ENCODE measurements at regions not wholly inside any gene's neighbourhood (a gene's known extent, or its start where the extent isn't known, plus 50 kb on each side); places are given as distances from the start of the nearest gene placed in this dataset.
"Not testable (repeated sequence)": the region's sequence is repeated elsewhere in the genome, so short reads cannot be mapped to it uniquely, and the experiment has no call there.

- Histone ChIP-seq H3K9ac (ENCODE audit: low read length) (no peak overlapping the region), H4K8ac (ENCODE audit: low read length) (no peak overlapping the region), H3K9me3 (ENCODE audit: control insufficient read depth, low read length) (no peaks in the 10 kb centered on the region), H3K79me1 (replicated peaks; ENCODE audit: low read length, poor library complexity, severe bottlenecking) (no peaks in the 10 kb centered on the region), H2AFZ (ENCODE audit: low read depth, low read length) (no peak overlapping the region), H3K4me1 (ENCODE audit: control insufficient read depth, insufficient read depth, low read depth, low read length) (no peaks in the 10 kb centered on the region), H3K23ac (ENCODE audit: low read length in 2 of 2) (no peak overlapping the region), H3K4ac (ENCODE audit: low read depth in 1 of 2, low read length in 2 of 2) (no peak overlapping the region), H2BK120ac (ENCODE audit: low read depth, low read length) (no peak overlapping the region), H4K91ac (ENCODE audit: low read length) (no peak overlapping the region), H2BK12ac (ENCODE audit: low read length in 2 of 2) (no peak overlapping the region), H2BK5ac (ENCODE audit: low read depth, low read length, poor library complexity, severe bottlenecking) (no peak overlapping the region), H3K4me3 (ENCODE audit: insufficient read depth in 1 of 2, low read depth in 1 of 2, low read length in 2 of 2) (no peak overlapping the region), H3K27ac (ENCODE audit: low read length, poor library complexity, severe bottlenecking) (no peak overlapping the region), H3K27me3 (ENCODE audit: control insufficient read depth in 1 of 2, insufficient read depth in 1 of 2, low read length in 2 of 2) (no peaks in the 10 kb centered on the region), H3K18ac (ENCODE audit: low read depth in 1 of 2, low read length in 2 of 2) (no peak overlapping the region), H3K4me2 (ENCODE audit: low read length, poor library complexity, severe bottlenecking) (no peak overlapping the region), H3K36me3 (ENCODE audit: control insufficient read depth in 1 of 2, insufficient read depth in 2 of 2, low read depth in 1 of 2, low read length in 2 of 2) (no peaks in the 10 kb centered on the region), H2AK5ac (ENCODE audit: low read length, severe bottlenecking) (no peak overlapping the region), H3K14ac (ENCODE audit: low read length in 2 of 2) (no peak overlapping the region), H2BK15ac (ENCODE audit: low read depth, poor library complexity, severe bottlenecking) (no peak overlapping the region)
- WGBS = 80% methylated on average over 2 of the region's 2 CpGs
- DNase-seq = no peak
Measured at GRCh38 chr7:93025389-93025788, 92.4 kb downstream of the SAMD9 start.

- not testable (repeated sequence) for H2BK12ac ChIP-seq (ENCODE audit: low read length in 2 of 2); H3K4me2 ChIP-seq (ENCODE audit: low read length, poor library complexity, severe bottlenecking); H3K4me1 ChIP-seq (ENCODE audit: control insufficient read depth, insufficient read depth, low read depth, low read length); H3K18ac ChIP-seq (ENCODE audit: low read depth in 1 of 2, low read length in 2 of 2); H2BK15ac ChIP-seq (ENCODE audit: low read depth, poor library complexity, severe bottlenecking); H4K8ac ChIP-seq (ENCODE audit: low read length); H3K36me3 ChIP-seq (ENCODE audit: control insufficient read depth in 1 of 2, insufficient read depth in 2 of 2, low read depth in 1 of 2, low read length in 2 of 2); H3K27ac ChIP-seq (ENCODE audit: low read length, poor library complexity, severe bottlenecking); H3K79me1 ChIP-seq (replicated peaks; ENCODE audit: low read length, poor library complexity, severe bottlenecking); H3K4ac ChIP-seq (ENCODE audit: low read depth in 1 of 2, low read length in 2 of 2); H2BK120ac ChIP-seq (ENCODE audit: low read depth, low read length); H2BK5ac ChIP-seq (ENCODE audit: low read depth, low read length, poor library complexity, severe bottlenecking); H3K27me3 ChIP-seq (ENCODE audit: control insufficient read depth in 1 of 2, insufficient read depth in 1 of 2, low read length in 2 of 2); H3K9ac ChIP-seq (ENCODE audit: low read length); H3K4me3 ChIP-seq (ENCODE audit: insufficient read depth in 1 of 2, low read depth in 1 of 2, low read length in 2 of 2); H3K23ac ChIP-seq (ENCODE audit: low read length in 2 of 2); H2AFZ ChIP-seq (ENCODE audit: low read depth, low read length); H4K91ac ChIP-seq (ENCODE audit: low read length); H3K9me3 ChIP-seq (ENCODE audit: control insufficient read depth, low read length); H2AK5ac ChIP-seq (ENCODE audit: low read length, severe bottlenecking); DNase-seq; H3K14ac ChIP-seq (ENCODE audit: low read length in 2 of 2)
- over 99% methylated on average over 6 of the region's 6 CpGs for WGBS
Measured at GRCh38 chr7:93022931-93023478, 94.8 kb downstream of the SAMD9 start.

- Histone ChIP-seq H3K14ac (ENCODE audit: low read length in 2 of 2) (peak overlapping the region in 1 of 2 experiments; percentile 82), H2BK5ac (ENCODE audit: low read depth, low read length, poor library complexity, severe bottlenecking) (no peak overlapping the region), H2BK12ac (ENCODE audit: low read length in 2 of 2) (no peak overlapping the region), H4K91ac (ENCODE audit: low read length) (no peak overlapping the region), H2BK15ac (ENCODE audit: low read depth, poor library complexity, severe bottlenecking) (no peak overlapping the region), H3K27ac (ENCODE audit: low read length, poor library complexity, severe bottlenecking) (no peak overlapping the region), H2BK120ac (ENCODE audit: low read depth, low read length) (no peak overlapping the region), H3K9me3 (ENCODE audit: control insufficient read depth, low read length) (no peaks in the 10 kb centered on the region), H3K4me1 (ENCODE audit: control insufficient read depth, insufficient read depth, low read depth, low read length) (no peaks in the 10 kb centered on the region), H2AK5ac (ENCODE audit: low read length, severe bottlenecking) (no peak overlapping the region), H3K4ac (ENCODE audit: low read depth in 1 of 2, low read length in 2 of 2) (peak overlapping the region in 1 of 2 experiments; percentile 41), H3K4me2 (ENCODE audit: low read length, poor library complexity, severe bottlenecking) (no peak overlapping the region), H2AFZ (ENCODE audit: low read depth, low read length) (no peak overlapping the region), H3K36me3 (ENCODE audit: control insufficient read depth in 1 of 2, insufficient read depth in 2 of 2, low read depth in 1 of 2, low read length in 2 of 2) (no peaks in the 10 kb centered on the region), H3K4me3 (ENCODE audit: insufficient read depth in 1 of 2, low read depth in 1 of 2, low read length in 2 of 2) (no peak overlapping the region), H3K79me1 (replicated peaks; ENCODE audit: low read length, poor library complexity, severe bottlenecking) (no peaks in the 10 kb centered on the region), H3K9ac (ENCODE audit: low read length) (no peak overlapping the region), H3K27me3 (ENCODE audit: control insufficient read depth in 1 of 2, insufficient read depth in 1 of 2, low read length in 2 of 2) (no peaks in the 10 kb centered on the region), H3K23ac (ENCODE audit: low read length in 2 of 2) (no peak overlapping the region), H3K18ac (ENCODE audit: low read depth in 1 of 2, low read length in 2 of 2) (no peak overlapping the region), H4K8ac (ENCODE audit: low read length) (no peak overlapping the region)
- DNase-seq = no peak
- WGBS = 93% methylated on average over 2 of the region's 2 CpGs
Measured at GRCh38 chr7:93021748-93022147, 96.0 kb downstream of the SAMD9 start.

GRCh38 chr7:93018716-93019115 is 99.1 kb downstream of the SAMD9 start:
- no peak overlapping the region for H2BK5ac ChIP-seq (ENCODE audit: low read depth, low read length, poor library complexity, severe bottlenecking)
- no peak overlapping the region for H2BK15ac ChIP-seq (ENCODE audit: low read depth, poor library complexity, severe bottlenecking)
- no peak overlapping the region for H3K18ac ChIP-seq (ENCODE audit: low read depth in 1 of 2, low read length in 2 of 2)
- DNase-seq = peak; percentile 24
- H3K4ac ChIP-seq (ENCODE audit: low read depth in 1 of 2, low read length in 2 of 2) = no peak overlapping the region
- H3K14ac ChIP-seq (ENCODE audit: low read length in 2 of 2) = no peak overlapping the region
- no peak overlapping the region for H3K9ac ChIP-seq (ENCODE audit: low read length)
- no peak overlapping the region for H2AK5ac ChIP-seq (ENCODE audit: low read length, severe bottlenecking)
- 60% methylated on average over 1 of the region's 2 CpGs for WGBS
- no peaks in the 10 kb centered on the region for H3K9me3 ChIP-seq (ENCODE audit: control insufficient read depth, low read length)
- H3K23ac ChIP-seq (ENCODE audit: low read length in 2 of 2) = no peak overlapping the region
- H3K4me1 ChIP-seq (ENCODE audit: control insufficient read depth, insufficient read depth, low read depth, low read length) = no peaks in the 10 kb centered on the region
- no peak overlapping the region for H3K4me3 ChIP-seq (ENCODE audit: insufficient read depth in 1 of 2, low read depth in 1 of 2, low read length in 2 of 2)
- H2AFZ ChIP-seq (ENCODE audit: low read depth, low read length) = no peak overlapping the region
- H3K36me3 ChIP-seq (ENCODE audit: control insufficient read depth in 1 of 2, insufficient read depth in 2 of 2, low read depth in 1 of 2, low read length in 2 of 2) = no peaks in the 10 kb centered on the region
- H3K27me3 ChIP-seq (ENCODE audit: control insufficient read depth in 1 of 2, insufficient read depth in 1 of 2, low read length in 2 of 2) = no peaks in the 10 kb centered on the region
- no peak overlapping the region for H2BK120ac ChIP-seq (ENCODE audit: low read depth, low read length)
- no peak overlapping the region for H4K91ac ChIP-seq (ENCODE audit: low read length)
- H3K79me1 ChIP-seq (replicated peaks; ENCODE audit: low read length, poor library complexity, severe bottlenecking) = no peaks in the 10 kb centered on the region
- H4K8ac ChIP-seq (ENCODE audit: low read length) = no peak overlapping the region
- H3K4me2 ChIP-seq (ENCODE audit: low read length, poor library complexity, severe bottlenecking) = no peak overlapping the region
- H2BK12ac ChIP-seq (ENCODE audit: low read length in 2 of 2) = no peak overlapping the region
- no peak overlapping the region for H3K27ac ChIP-seq (ENCODE audit: low read length, poor library complexity, severe bottlenecking)
